Activated CD8-positive, alpha-beta memory T cell treated with anti-CD3 and anti-CD28 coated beads, Interleukin-2, amount 50 U/mL, for 1 hour (primary cell): ENCODE measurements at regions not wholly inside any gene's neighbourhood (a gene's known extent, or its start where the extent isn't known, plus 50 kb on each side); places are given as distances from the start of the nearest gene placed in this dataset.
"Not testable (repeated sequence)": the region's sequence is repeated elsewhere in the genome, so short reads cannot be mapped to it uniquely, and the experiment has no call there.

ENCODE experiments used
- DNase-seq: peaks from one replicate; pipeline ENCODE4 v3.0.0-alpha.2; 2020; ENCODE audit errors: extremely low read depth

GRCh38 chr2:129181433-129181832 is 798.0 kb upstream of the RAB6C start:
- no peak for DNase-seq

DNA sequence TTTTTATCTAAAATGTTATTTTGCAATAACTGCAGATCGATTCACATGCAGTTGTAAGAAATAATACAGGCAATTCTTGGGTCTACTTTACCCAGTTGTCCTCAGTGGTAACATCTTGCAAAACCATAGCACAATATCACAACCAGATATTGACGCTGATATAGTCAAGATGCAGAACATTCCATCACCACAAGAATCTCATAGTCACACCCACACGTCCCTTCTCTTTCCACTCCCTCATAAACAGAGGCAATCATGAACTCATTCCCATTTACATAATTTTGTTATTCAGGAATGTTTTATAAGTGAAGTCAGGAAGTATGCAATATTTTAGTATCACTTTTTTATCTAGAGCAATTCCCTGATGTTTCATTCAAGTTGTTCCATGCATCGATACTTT is 797.5 kb upstream of the RAB6C start:
- no peak for DNase-seq

DNA sequence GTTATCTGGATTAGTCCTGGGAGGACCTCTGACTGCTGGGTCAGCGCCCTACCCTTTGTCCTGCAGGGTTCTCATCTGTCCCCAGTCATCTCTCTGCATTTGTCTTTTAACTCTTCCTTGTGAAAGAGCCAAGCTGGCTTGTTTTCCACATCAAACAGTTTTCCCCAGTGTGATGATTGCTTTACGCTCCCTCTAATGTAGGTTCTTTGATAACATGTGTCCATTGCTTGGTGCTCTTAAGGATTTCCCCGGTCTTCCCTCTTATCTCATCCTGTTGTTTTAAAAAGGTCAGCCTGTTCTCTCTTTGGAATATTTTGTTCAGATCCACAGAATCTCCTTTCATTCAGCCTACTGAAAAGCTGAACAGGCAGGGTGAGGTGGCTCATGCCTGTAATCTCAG is 792.1 kb upstream of the RAB6C start:
- DNase-seq = no peak

DNA sequence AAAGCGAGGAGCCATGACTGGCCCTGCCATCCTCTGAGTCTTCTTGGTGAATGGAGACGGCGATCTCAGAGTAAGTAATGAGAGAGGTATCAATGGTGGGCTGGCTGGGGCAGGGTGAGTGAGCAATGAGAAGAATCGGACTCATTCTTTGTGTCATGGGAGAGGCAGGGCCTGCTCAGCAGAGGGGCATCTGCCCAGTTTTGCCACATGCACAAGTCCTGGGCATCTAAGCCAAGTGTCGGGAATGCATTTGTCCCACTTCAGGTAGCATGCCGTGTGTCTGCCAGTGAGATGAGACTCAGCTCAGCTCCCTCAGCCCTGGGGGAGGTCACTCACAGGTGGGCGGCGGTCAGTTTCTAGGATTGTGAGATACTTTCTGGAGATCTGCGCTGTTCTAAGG is 791.0 kb upstream of the RAB6C start:
- no peak for DNase-seq

DNA sequence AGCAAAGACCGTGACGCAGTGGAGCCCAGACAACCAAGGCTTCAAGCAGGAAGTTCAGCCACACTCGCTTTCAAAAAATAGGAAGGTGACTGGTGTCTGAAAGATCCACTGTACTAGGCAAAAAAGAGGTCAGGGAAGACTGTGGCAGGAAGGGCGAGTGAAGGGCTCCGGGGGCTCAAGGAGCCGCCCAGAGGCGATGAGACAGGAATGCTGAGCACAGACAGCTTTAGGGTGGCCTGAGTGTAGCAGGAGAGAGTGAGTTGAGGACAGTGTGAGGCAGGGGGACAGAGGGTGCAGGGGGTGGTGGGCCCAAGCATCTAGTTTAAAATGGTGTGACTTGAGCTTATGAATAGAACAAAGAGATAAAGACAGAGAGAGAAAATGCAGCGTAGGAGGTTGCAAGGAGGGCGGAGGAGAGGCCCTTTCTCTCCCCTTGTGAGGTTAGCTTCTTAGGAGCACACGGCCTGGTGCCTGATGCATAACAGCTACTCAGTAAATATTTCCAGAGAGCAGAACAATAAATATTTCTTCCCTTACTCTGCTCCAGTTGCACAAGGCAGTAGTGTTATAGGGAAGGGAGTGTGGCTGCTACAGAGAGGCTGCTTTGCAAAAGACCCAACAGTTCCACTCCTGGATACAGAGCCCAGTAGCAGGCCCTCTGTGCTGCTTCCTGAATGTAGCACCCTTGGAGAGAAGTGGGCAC is 789.7 kb upstream of the RAB6C start:
- no peak for DNase-seq

GRCh38 chr2:129190494-129190893 is 789.0 kb upstream of the RAB6C start:
- DNase-seq = no peak

GRCh38 chr2:129191530-129191929 is 787.9 kb upstream of the RAB6C start:
- no peak for DNase-seq

DNA sequence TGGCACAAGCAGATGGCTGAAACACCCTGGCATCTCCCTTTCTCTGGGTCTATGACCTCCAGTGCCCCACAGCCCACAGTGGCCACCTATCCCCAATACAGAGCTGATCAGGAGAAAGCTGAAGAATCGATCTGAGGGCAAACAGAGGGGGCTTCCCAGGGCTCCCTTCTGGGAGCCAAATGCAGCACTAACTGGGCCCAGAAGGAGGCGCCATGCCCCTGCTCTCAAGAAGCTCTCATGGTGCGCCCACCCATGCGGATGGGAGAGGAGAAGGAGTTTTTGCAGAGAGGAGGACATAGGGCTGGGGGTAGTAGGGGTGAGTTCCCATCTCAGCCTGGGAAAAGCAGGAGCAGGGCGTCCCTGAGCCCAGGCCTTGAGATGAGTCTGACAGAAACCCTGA is 787.3 kb upstream of the RAB6C start:
- no peak for DNase-seq

- DNase-seq = no peak
Observed at GRCh38 chr2:129192841-129193253, 786.6 kb upstream of the RAB6C start.

GRCh38 chr2:129193961-129194360 is 785.5 kb upstream of the RAB6C start:
- DNase-seq = no peak

DNA sequence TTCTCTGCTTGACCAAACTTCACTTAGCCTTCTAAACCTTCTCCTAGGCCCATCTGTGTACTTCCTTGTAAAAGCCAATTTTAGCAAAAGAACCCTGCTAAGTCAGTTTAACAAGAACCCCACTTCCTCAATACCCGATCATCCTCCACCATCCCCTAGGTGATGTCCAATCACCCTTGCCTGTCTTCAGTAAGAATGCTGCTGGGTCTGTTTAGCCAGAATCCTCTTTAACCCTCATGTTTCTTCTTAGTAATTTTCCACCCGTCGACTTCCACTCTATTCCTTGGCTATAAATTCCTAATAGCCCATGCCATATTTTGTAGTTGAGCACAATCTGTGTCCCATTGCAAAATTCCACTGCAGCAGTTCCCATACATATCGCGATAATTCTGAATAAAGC is 780.0 kb upstream of the RAB6C start:
- DNase-seq = no peak

- no peak for DNase-seq
Observed at GRCh38 chr2:129201696-129202095, 777.8 kb upstream of the RAB6C start.

GRCh38 chr2:129203331-129203730 is 776.1 kb upstream of the RAB6C start:
- no peak for DNase-seq

DNA sequence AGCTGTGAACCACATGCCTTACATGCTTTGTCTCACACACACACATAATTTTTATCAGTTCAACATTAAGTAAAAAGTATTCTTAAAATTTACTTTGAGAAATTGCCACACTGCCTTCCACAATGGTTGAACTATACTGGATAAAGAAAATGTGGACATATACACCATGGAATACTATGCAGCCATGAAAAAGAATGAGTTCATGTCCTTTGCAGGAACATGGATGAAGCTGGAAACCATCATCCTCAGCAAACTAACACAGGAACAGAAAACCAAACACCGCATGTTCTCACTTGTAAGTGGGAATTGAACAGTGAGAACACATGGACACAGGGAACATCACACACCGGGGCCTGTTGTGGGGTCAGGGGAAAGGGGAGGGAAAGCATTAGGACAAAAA is 774.9 kb upstream of the RAB6C start:
- DNase-seq = not testable (repeated sequence)

DNA sequence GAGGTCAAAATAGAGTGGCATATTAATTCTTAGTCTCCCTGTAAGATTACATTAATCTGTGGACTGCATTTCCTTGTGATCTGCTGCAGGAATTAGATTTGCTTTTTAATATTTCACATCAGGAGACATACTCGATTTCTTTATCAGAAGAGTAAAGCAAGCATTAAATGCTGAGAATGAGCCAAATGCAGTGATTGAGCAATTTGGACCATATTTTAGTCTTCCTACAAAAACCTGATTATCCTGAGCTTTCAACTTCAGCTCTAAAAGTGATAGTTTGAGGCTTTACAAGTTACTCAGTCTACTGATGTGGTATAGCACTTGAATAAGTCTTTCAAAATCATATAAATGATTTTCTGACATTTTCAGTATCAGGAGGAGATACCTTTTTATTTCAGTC is 774.3 kb upstream of the RAB6C start:
- DNase-seq = no peak

DNA sequence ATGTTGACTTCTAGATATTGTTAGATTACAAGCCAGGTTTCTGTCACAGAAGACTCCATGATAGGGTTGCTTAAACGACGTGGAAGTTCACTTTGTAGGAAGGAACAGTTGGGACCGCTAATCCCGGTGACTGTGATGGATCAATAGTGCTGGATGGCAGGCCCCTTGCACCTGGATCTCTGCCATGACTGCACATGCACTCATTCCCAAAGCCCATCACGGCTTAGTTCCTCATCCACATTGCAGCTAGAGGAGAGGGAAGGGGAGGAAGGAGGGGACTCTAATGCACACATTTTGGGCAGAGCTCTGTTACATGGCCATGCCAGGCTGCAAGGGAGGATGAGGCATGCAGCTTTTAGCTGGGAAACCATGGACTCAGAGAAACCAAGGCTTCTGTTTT is 773.7 kb upstream of the RAB6C start:
- no peak for DNase-seq

DNA sequence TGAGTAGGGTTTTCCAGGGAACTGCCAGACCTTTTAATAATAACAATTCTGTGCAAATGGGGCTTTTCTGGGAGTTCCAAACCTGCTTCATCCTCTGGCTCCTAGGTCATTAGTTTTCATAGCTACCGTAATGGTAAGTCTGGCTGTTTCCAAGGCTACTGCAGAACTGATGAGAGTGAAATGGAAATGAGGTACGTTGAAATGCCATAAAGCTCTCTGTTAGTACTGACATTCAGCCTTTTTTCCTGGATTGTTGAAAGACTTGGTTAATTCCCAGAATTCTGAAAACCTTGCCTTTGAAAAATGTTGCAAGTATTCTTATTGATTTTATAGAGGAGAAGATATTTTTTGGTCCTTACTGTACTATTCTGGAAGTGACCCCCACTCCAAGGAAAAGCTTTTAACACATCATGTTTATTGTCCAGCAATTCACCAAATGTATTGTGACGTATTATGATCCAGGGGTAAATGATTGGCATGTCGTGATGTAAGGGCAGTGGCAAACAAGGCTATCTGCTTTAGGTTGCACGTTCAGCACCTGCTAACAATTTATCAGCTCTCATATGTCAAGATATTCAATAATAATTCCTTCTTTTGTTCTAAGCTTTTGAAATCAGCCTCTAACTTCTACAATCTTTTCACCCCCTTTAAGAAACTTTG is 767.0 kb upstream of the RAB6C start:
- DNase-seq = no peak

DNA sequence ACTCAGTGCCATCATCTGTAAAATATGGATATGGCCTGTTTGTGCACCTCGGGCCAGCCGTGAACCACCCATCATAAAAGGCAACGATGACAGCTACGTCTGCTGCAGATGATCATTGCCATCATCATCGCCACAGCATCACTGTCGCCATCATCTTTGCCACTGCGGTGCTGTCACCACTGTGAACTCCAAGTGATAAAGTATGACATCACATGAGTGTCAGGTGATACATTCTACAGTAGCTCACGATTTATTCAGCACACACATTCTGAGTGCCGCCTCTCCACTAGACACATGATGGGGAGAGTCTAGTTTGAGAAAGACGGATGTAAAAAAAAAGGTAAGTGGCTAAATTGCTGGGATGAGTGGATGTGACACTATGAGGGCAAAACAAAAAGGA is 755.4 kb upstream of the RAB6C start:
- DNase-seq = no peak

DNA sequence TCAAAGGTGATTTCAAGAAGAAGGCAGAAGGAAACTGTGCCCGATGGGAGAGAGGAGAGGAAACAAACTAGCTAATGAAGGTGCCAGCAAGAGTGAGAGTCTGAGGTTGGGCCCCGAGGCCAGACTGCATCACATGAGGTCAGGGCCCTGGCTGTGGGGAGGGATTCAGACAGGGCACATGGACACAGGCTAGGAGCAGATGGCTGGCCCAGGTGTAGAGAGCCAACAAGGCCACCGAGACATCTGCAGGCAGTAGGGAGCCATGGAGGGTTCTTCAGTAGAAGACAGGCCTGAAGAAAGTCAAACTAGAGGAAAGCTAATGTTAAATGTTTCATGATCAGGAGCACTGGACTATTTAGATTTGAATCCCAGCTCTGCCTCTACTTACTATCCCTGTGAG is 755.0 kb upstream of the RAB6C start:
- DNase-seq = no peak

DNA sequence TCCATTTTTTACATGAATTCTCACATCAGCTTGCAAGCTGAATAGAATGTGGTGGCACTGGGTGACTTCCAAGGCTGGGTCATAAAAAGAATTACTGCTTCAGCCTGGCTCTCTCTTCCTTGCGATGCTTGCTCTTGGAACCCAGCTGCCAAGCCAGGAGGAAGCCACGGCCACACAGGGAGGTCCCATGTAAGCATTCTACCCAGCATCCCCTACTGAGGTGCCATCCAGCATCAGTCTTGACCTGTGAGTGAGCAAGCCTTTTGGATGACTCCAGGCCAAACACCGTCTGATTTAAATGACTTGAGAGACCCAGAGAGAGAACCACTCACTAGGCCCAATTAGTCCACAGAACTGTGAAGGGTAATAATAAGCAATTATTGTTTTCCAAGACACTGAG is 750.3 kb upstream of the RAB6C start:
- DNase-seq = no peak

- no peak for DNase-seq
Observed at GRCh38 chr2:129229830-129230441, 749.5 kb upstream of the RAB6C start.

DNA sequence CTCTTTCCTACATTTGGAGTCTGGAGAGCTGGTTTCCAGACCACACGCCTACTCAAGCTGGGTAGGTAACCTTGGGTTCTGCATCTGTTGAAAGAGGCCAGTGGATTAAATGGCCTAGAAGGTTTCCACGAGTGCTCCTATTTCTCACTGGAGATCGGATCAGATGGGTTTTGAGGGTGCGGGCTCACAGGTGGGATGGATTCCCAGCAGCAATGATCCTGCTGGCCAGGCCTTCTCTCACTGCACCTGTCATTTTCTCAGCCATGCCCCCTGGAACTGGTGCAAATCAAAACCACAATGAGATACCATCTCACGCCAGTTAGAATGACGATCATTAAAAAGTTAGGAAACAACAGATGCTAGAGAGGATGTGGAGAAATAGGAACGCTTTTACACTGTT is 747.5 kb upstream of the RAB6C start:
- DNase-seq = no peak

- DNase-seq = no peak
Observed at GRCh38 chr2:129233166-129233565, 746.3 kb upstream of the RAB6C start.
